ENCODE measurements at regions not wholly inside any gene's neighbourhood (a gene's known extent, or its start where the extent isn't known, plus 50 kb on each side); places are given as distances from the start of the nearest gene placed in this dataset.
A peak's percentile ranks its signal among the peaks of the same experiment; 100 is the strongest.
"Not testable (repeated sequence)": the region's sequence is repeated elsewhere in the genome, so short reads cannot be mapped to it uniquely, and the experiment has no call there.

DNA sequence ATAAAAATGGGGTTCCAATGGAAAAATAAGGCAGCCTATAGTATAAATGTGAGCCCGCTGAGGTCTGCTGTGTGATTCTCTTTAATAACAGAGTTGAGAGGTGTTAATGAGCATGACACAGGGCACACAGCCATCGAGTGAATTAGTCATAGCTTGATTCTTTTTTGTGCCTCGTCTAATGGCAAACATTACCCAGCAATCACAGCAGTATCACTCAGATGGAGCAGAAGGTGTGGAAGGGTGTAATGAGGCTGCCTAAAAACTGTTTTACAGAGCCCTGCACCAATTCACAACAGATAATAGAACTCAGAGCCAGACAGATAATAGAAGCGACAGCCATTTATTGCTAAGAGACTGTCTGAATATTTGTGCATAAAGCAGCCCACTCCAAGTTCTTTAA is 178.6 kb upstream of the TPRG1 start:
- TF ChIP-seq, protein P1, sequence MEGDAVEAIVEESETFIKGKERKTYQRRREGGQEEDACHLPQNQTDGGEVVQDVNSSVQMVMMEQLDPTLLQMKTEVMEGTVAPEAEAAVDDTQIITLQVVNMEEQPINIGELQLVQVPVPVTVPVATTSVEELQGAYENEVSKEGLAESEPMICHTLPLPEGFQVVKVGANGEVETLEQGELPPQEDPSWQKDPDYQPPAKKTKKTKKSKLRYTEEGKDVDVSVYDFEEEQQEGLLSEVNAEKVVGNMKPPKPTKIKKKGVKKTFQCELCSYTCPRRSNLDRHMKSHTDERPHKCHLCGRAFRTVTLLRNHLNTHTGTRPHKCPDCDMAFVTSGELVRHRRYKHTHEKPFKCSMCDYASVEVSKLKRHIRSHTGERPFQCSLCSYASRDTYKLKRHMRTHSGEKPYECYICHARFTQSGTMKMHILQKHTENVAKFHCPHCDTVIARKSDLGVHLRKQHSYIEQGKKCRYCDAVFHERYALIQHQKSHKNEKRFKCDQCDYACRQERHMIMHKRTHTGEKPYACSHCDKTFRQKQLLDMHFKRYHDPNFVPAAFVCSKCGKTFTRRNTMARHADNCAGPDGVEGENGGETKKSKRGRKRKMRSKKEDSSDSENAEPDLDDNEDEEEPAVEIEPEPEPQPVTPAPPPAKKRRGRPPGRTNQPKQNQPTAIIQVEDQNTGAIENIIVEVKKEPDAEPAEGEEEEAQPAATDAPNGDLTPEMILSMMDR (IDR thresholded peaks at IDR 0.05) = no peak
- H3K9me3 Mint-ChIP-seq = peaks cover 3% of the 10 kb centered on the region
- H3K4me1 Mint-ChIP-seq = no peaks in the 10 kb centered on the region
- H3K36me3 Mint-ChIP-seq (ENCODE audit: low read depth) = no peaks in the 10 kb centered on the region
- H3K4me3 Mint-ChIP-seq = no peak overlapping the region
- DNase-seq = no peak
- H3K27me3 Mint-ChIP-seq (ENCODE audit: low read depth, poor library complexity) = peaks cover 4% of the 10 kb centered on the region
- no peak overlapping the region for H3K27ac Mint-ChIP-seq

DNA sequence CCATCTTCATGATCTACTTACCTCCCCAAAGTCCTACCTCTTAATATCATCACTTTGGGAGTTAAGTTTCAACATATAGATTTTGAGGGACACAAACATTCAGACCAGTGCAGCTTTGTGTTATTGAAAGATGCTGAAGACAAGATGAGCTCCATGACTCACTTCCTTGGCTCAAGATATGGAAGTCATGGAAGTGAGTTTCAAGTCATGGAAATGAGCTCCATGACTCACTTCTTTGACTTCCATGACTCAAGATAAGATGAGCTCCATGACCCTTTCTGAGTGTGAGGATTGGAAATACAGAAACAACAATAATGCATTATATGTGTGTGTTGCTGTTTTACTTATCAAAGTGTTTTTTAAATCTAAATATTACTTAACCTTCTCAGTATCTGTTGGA is 170.2 kb upstream of the TPRG1 start:
- H3K4me1 Mint-ChIP-seq = no peaks in the 10 kb centered on the region
- no peak overlapping the region for H3K27ac Mint-ChIP-seq
- peaks cover 3% of the 10 kb centered on the region for H3K36me3 Mint-ChIP-seq (ENCODE audit: low read depth)
- no peaks in the 10 kb centered on the region for H3K27me3 Mint-ChIP-seq (ENCODE audit: low read depth, poor library complexity)
- TF ChIP-seq, protein P1 (IDR thresholded peaks at IDR 0.05) = no peak
- no peak overlapping the region for H3K4me3 Mint-ChIP-seq
- no peak for DNase-seq
- peaks cover 6% of the 10 kb centered on the region for H3K9me3 Mint-ChIP-seq

DNA sequence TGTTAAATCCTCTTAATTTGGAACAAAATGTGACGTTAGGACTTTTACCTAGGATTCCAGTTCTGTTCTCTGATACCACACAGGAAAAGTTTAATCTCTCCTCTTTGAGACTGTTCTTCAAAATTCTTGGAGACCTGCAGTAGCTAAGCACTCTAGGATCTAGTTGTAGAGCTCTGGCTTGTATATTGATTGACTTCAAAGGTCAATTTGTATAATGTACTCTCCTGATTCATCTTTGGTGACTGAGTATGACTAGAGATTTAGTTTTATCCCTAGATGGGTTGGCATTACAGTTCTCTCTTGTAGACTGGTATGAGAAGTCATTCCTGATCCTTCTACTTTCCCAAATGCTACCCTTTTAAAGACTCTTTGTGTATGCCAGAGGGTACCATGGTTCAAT is 168.4 kb upstream of the TPRG1 start:
- Mint-ChIP-seq H3K9me3 (peaks cover 9% of the 10 kb centered on the region), H3K27ac (no peak overlapping the region), H3K4me3 (no peak overlapping the region), H3K27me3 (ENCODE audit: low read depth, poor library complexity) (no peaks in the 10 kb centered on the region), H3K4me1 (no peaks in the 10 kb centered on the region), H3K36me3 (ENCODE audit: low read depth) (peaks cover 3% of the 10 kb centered on the region)
- TF ChIP-seq, protein P1 (IDR thresholded peaks at IDR 0.05) = no peak
- DNase-seq = no peak

DNA sequence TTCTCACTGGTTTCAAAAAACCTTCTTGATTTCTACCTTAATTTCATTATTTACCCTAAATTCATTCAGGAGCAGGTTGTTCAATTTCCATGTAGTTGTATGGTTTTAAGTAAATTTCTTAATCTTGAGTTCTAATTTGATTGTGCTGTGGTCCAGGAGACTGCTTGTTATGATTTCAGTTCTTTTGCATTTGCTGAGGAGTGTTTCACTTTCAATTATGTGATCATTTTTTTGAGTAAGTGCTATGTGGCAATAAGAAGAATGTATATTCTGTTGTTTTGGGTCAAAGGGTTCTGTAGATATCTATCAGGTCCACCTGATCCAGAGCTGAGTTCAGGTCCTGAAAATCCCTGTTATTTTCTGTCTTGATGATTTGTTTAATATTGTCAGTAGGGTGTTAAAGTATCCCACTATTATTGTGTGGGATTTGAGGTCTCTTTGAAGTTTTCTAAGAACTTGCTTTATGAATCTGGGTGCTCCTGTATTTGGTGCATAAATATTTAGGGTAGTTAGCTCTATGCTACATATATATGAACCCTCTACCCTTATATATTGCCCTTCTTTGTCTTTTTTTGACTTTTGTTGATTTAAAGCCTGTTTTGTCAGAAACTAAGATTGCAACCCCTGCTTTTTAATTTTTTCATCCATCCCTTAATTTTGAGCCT is 158.4 kb upstream of the TPRG1 start:
- H3K36me3 Mint-ChIP-seq (ENCODE audit: low read depth) = no peaks in the 10 kb centered on the region
- H3K4me1 Mint-ChIP-seq = no peaks in the 10 kb centered on the region
- TF ChIP-seq, protein P1 (IDR thresholded peaks at IDR 0.05) = no peak
- DNase-seq = no peak
- H3K27me3 Mint-ChIP-seq (ENCODE audit: low read depth, poor library complexity) = no peaks in the 10 kb centered on the region
- H3K27ac Mint-ChIP-seq = no peak overlapping the region
- no peak overlapping the region for H3K4me3 Mint-ChIP-seq
- peaks cover 49% of the 10 kb centered on the region for H3K9me3 Mint-ChIP-seq

DNA sequence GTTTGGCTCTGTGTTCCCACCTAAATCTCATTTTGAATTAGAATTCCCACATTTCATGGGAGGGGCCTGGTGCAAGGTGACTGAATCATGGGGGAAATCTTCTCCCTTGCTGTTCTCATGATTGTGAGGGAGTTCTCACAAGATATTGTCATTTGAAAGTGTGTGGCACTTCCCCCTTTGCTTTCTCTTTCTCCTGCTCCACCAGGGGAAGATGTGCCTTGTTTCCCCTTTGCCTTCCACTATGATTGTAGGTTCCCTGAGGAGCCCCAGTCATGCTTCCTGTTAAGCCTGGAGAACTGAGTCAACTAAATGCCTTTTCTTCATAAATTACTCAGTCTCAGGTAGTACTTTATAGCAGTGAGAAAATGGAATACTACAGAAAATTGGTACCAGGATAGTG is 157.2 kb upstream of the TPRG1 start:
- Mint-ChIP-seq H3K9me3 (peaks cover 53% of the 10 kb centered on the region), H3K36me3 (ENCODE audit: low read depth) (no peaks in the 10 kb centered on the region), H3K27ac (no peak overlapping the region), H3K4me1 (no peaks in the 10 kb centered on the region), H3K4me3 (no peak overlapping the region), H3K27me3 (ENCODE audit: low read depth, poor library complexity) (no peaks in the 10 kb centered on the region)
- TF ChIP-seq, protein P1 (IDR thresholded peaks at IDR 0.05) = no peak
- DNase-seq = no peak

DNA sequence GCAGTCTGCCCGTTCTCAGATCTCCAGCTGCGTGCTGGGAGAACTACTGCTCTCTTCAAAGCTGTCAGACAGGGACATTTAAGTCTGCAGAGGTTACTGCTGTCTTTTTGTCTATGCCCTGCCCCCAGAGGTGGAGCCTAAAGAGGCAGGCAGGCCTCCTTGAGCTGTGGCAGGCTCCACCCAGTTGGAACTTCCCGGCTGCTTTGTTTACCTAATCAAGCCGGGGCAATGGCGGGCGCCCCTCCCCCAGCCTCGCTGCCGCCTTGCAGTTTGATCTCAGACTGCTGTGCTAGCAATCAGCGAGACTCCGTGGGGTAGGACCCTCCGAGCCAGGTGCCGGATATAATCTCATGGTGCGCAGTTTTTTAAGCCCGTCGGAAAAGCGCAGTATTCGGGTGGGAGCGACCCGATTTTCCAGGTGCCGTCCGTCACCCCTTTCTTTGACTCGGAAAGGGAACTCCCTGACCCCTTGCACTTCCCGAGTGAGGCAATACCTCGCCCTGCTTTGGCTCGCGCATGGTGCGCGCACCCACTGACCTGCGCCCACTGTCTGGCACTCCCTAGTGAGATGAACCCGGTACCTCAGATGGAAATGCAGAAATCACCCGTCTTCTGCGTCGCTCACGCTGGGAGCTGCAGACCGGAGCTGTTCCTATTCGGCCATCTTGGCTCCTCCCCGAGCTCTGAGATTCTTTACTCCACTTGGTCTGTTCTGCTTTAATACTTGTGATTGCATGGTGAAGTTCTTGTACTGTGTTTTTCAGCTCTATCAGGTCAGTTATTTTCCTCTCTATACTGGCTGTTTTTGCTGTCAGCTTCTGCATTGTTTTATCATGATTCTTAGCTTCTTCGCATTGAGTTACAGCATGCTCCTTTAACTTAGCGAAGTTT is 148.9 kb upstream of the TPRG1 start:
- not testable (repeated sequence) for H3K27ac Mint-ChIP-seq; H3K27me3 Mint-ChIP-seq (ENCODE audit: low read depth, poor library complexity); H3K4me1 Mint-ChIP-seq
- Mint-ChIP-seq H3K36me3 (ENCODE audit: low read depth) (peaks cover 11% of the 10 kb centered on the region), H3K9me3 (peaks cover 35% of the 10 kb centered on the region), H3K4me3 (peak overlapping the region; percentile 75)
- DNase-seq = peak; percentile 32
